NCI-H1694 treated with DMSO at 0.1 percent for 48 hours (cell line): ENCODE measurements at regions not wholly inside any gene's neighbourhood (a gene's known extent, or its start where the extent isn't known, plus 50 kb on each side); places are given as distances from the start of the nearest gene placed in this dataset.

ENCODE experiments used
- DNase-seq: peaks from one replicate; lab custom pipeline; 2025; lab: John Stamatoyannopoulos, UW

DNA sequence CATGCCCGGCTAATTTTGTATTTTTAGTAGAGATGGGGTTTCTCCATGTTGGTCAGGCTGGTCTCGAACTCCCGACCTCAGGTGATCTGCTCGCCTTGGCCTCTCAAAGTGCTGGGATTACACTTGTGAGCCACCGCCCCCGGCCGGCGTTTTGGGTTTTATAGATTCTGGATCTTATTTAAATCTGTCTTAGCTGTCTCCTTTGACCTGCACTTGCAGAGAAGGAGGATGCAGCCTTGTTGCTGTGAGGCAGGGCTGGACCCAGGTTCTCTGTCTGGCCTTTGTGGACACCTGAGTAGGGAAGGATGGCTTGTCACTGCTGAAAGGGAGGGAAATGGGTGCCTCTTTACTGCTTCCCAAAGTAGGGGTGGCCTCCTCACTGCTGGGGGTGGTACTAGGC, 83.0 kb upstream of the HS6ST1 start:
- no peak for DNase-seq

DNA sequence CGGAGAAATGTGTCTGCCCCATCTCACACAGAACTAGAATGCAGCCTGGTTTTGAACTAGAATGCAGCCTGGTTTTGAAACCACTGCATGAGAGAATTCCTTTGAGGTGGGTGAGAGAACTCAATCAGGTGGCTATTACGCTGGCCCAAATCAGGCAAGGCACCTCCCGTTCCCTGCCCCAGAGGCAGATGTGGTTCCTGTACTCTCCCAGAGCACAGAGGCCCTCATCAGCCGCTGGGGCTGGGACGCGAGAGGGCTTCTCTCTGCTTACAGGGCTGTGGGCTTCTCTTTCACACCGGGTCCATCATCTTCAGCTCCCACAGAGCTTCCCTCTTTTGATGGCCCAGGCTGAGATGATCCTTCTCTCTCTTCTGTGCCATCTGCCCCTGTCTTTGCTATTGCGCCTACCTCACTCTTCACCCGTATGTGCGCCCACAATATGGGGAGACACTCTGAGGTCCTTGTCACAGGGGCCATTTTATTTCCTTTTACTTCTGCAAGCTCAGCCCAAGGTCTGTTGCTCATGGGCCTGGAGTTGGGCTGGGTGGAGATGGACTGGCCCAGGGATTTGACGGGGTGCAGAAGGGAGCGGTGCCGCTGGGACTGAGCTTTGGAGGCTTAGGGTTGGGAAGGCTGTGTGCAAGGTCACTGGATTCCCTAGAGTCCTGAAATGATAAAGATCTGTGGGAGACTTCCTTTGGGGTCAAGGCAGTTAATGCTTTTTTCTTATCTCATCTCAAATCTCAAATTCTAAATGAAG, 84.4 kb upstream of the HS6ST1 start:
- DNase-seq, result no peak

DNA sequence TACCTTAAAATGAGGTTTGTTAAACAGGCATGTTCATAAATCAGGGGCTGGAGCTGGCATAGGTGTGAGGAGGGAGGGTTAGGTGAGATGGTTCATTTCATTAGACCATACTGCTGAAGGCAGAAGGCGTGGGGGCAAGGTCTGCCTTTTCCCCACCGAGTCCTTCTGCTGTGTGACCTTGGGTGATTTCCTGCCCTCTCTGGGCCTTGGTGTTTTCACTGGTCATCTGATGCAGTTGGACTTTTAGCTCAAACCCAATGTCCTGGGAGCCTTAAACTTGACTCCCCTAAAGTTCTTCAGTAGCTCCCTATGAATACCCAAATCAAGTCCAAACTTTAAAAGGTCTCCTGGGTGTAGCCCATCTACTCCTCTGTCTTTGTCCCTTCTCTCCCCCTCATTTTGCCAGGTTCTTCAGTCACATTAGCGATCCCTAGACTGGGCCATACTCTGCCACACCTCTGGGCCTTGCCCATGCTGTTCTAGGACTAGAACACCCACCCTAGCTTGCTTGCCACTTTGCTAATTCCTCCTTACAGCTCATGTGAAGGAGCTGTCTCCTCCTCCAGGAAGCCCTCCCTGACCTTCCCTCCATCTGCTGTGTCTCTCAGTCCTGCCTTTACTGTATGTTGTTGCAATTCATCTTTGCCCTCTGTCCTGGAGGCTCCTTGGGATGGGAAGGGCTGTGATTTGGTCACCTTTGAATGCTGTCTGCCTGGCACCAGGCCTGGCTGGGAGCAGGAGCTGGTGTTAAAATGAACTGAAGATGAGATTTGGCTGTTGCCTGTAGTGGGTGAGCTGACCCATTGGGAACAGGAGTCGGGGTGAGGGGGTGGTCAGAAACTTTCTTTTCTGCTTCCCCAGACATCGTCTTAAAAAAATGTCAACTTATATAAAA, 85.4 kb upstream of the HS6ST1 start:
- no peak for DNase-seq

DNA sequence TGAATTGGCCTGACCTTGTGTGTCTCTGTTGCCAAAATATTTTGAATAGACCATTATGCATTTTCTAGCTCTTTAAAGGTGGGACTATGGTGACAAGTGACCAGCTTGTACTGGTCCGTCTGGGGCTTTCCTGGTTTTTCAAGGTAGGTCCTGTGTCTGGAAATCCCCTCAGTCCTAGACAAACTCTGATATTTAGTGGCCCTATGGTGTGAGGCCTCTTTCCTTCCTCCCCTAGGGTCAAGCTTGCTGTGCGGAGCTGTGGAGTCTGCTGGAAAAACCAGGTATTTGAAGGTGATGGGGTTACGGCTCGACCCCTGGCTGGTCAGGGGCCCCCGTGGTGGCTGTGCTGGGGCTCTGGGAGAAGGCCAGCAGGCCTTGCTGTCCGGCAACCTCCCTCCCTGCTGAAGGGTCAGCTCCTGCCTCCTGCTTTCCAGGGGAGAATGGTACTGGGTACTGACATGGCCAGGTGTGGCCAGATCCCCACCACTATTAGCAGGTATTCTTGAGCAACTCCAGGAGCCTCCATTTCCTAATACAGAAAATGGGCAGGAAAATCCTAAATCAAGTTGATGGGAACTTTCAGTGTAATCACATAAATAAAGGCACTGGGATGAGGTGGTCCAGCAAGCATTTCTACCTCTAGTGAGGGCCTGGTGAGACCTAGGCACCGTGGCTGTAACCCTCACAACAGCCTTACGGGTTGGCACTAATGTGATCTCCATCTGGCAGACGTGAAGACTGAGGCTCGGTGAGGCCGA, 86.2 kb upstream of the HS6ST1 start:
- no peak for DNase-seq

DNA sequence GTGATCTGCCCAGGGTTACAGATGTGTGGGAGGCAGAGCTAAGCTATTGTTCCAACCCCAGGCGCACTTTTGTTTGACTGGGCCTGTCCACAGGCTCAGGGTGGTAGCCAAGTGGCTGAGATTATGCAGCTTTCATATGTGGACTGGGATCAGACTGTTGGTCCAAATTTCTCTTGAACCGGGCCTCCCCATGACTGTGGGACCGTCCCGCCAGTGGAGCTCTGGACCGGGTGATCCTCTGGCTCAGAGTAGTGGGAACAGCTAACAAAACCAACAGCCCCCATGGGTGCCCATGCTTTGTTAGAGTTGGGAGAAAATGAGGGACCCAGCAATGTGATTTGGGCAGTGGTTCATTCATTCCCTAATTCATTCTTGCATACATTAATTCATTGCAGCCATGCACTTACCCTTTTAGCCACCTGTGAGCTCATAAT, 86.8 kb upstream of the HS6ST1 start:
- DNase-seq, result no peak

DNA sequence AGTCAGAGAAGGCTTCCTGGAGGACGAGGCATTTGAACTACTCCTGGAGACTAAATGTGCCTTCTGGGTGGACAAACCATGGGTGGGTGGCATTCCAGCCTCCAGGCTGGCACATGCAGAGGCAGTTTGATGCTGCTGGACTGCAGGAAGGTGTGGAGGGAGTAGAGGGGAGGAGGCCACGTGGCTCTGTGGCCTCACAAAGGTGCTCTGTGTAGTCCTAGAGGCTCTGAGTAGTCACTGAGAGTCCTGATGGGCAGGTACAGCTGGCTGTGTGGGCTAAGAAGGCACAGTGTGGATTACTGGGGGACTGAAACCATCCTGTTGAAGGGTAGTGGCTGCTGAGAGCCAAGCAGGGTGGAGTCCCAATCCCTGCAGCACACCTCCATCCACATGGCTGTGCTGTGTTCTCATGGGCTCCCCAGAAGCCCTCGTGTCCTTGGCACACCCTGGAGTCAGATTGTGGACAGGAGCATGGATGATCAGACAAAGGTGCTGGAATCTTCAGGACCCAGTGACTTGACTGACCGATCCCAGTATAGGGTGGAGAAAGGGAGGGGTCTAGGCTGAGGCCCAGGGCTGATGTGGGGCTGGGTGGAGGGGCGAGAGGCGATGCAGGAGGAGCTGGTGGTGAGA, 87.4 kb upstream of the HS6ST1 start:
- no peak for DNase-seq

DNA sequence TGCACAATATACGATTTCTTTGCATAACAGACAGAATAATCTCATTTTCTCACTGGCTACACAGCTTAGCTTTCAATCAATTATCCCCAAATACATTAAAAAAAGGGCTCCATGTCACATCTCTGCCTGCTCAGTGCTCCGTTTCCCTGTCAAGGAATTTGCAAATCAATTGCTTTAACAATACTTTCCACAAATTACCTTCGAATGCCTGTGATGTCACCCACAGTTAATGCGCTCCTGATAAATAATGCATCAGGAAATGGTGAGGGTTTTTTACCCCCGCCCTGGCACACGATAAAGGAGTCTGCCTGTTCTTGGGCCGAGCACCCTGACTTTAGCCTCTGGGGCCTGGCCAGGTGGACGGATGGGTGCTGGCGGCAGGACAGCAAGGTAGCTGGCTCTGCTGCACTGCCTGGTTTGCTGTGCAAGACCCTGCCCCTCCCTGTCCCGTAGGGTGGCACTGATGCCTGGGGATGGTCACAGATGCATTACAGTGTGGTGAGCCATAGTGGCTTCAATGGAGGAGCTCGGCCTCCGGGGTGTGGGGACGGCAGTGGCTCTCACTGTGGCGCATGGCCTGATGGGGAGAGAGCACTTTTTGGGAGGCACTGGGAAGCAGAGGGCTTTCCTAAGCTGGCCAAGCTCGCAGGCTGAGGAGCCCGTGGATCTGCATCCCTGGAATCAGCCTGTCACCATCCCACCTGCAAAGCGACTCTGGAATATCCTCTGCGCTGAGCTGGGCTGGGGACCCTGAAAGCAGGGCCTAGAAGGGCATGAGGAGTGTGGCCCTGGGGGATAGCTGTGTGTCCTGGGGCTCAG, 88.3 kb upstream of the HS6ST1 start:
- no peak for DNase-seq

DNA sequence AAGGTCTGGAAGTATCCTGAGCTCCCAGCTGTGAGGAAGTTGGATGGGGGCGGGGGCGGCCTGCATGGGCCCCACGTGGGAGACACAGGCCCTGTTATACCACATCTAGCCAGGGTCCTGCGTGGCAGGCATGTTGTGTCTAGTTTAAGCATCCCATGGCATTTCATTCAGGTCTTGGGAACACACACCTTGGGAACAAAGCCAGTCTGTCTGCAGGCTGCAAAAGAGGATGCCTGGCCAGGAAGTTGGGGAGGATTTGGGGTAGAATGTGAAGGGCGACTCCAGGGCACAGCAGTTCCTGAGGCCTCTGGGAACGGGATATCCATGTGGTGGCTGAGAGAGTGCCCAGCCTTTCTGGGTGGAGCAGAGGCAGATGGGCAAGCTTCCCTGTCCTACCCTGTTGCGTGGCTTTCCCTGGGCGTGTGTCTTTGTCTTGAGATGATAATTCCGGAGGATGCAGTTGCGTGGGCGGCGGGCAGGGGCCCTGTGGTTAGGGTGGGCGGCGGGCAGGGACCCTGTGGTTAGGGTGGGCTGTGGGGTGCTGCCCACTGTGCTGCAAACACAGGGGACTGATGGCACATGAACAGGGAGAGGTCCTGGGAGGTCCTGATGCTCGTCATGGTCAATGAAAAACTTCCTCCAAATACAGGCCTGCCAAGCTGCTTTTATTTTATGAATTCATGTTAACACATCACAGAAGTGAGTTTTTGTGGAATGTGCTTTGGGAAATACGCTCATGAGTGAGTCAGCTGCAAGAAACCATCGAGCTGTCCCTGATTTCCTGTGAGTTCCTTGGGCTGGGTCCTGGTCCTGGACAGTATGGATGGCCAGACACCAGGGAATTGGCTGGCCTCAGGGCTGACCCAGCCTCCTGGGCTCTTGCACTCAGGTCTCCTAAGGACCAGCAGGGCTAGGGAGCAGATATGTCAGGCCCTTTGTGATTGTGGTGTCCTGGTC, 90.0 kb upstream of the HS6ST1 start:
- DNase-seq, result no peak

DNA sequence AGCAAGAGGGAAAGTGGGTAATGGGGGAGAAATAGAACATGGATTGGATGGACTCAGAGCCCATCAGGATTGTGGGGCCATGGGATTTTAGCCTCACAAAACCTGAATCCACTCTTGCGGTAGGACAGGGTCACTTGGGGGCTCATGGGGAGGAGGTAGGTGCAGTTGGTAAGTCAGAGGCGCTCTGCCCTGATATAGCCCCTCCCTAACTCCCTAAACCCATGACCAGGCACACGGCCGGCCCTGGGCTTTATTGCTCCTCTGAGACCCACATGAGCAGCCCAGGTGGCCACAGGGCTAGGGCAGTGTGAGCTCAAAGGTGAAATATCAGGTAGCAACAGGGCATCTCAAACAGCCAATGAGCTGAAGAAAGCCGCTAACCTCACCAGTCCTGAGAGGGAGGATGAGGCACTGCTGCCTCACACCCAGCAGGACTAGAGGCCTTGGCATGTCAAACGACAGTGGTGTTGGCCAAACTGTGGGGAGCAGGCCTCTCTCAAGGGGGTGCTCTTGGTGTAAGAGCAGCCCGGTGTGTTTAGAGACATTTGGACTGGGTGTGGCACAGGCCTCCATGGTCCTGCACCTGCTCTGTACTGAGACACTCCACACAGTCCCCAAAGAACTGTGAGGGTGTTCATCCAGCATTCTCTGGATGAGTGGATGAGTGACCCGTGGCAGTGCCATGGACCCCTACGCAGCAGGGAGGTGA, 90.8 kb upstream of the HS6ST1 start:
- no peak for DNase-seq

DNA sequence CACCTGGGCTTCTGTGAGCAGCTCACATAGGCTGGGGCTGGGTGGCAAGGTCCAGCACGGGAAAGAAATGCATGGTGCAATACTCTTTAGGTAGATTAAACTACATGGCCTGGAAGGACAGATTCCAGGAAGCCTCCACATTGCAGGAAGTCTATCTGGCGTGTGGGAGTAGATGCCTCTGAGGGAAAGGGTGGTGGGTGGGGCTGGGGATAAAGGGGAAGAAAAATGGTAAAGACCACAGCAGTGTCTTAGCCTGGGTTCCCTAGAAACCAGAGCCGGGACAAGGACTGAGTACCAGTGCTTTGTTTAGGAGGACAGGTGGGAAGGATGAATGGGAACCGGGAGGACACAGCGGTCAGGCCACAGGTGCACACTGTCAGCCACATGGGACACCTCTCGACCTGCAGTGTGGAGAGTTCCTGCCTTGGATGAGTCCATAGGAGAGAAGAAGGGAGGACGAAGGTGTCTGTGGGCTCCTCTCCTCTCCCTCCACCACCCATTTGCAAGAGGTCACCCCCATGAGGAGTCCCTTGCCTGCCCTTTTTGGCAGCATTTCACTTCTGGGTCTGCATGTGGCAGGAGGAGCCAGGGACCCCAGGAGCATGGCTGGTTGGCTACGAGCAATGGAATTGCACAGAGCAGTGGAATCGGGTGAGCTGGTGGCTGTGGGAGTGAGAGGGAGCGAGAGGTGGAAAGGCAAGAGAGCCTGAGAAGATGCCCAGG, 91.5 kb upstream of the HS6ST1 start:
- no peak for DNase-seq

DNA sequence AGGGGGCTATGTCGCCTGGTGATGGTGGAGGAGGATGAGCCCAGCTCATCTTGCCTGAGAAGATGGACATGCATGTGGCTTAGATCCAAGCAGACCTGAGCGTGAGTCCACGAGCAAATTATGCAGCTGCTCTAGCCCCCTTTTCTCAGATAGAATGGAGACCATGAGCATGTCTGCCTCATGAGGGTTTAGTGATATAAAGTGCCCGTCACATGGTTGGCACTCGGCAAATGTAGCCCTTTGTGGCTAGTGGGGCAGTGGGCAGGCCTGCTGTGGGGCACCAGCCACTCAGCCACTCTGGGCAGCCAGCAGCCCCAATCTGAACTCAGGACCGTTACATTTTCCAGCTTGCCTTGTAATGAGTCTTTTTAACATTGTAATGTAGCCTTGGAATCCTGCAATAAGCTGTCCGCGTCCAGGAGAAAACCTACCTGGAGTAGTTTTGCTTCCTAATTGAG, 92.1 kb upstream of the HS6ST1 start:
- DNase-seq, result no peak

DNA sequence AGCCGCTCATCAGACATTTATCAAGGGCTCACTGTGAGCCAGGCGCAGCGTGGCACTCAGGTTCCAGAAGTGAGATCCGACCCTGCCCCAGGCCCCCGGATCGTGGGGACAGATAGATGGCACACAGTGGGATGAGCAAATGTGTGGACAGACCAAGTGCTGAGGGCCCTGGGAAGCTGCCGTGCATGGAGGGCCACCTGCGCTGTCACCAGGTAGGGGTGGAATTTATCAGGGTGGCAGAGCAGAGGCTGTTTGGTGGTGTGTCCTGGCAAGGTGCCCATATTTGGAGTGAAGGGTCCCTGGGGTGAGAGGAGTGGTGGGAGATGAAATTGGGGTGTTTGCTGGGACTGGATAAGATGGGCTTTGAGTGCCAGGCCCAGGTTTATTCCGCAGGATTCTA, 92.8 kb upstream of the HS6ST1 start:
- no peak for DNase-seq

DNA sequence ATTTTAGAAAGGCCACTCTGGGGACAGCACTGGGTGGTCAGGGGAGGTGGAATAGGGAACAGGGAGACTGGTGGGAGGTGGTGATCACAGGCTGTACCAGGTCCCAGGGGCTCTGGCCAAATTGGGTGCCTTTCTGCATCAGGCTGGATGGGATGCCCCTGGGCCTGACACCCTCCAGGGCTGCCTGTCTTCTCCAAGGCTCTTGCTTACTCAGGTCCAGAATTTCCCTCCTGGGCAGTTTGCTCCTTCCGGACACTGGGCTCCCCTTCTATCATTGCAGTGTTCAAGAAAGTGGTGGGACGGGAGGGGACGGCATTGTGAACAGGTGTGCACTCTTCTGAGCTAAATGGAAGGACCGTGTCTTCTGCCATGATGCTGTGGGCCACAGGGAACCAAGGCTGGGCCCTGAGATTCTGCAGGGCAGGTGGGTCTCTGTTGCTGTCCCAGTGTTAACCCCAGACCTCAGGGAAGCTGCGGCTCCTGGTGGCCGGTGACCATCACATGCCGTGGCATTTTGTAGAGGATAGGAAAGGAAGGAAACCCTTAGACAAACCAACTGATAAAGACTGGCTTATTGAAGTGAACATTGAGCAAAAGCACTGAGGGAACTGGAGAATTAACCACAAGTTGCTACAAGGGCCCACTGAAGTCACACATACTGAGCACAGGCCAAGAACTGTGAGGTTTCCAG, 93.7 kb upstream of the HS6ST1 start:
- no peak for DNase-seq

DNA sequence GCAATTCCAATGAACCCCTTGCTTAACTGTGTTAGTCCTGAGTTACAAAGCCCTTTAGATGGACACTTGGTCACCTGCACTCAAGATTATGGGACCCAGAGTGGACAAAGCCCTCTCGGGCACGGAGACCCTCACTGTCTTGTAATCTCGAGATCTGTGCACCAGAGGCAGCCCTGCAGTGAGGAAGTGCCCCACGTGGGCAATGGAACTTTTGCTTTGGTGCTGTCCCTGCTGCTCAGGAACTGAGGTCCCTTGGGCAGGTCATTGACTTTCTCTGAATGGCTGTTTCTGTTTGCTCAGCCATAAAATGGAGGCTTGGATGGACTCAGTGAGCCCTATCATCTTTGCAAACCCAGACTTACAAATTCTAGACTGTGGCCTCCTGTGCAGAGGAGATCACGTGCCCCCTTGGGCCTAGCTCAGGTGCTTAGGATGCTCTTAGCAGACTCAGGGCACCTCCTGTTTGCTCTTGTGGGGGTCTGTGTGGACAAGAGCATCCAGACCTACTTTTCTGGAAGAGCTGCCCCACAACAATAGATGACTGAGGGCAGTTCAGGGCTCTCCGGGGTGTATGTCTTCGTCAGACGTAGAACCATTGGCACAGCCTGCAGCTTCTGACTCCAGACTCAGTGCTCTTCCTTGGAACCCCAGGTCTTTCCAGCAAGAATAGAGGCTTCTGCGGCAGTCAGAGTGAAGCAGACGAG, 94.5 kb upstream of the HS6ST1 start:
- no peak for DNase-seq

DNA sequence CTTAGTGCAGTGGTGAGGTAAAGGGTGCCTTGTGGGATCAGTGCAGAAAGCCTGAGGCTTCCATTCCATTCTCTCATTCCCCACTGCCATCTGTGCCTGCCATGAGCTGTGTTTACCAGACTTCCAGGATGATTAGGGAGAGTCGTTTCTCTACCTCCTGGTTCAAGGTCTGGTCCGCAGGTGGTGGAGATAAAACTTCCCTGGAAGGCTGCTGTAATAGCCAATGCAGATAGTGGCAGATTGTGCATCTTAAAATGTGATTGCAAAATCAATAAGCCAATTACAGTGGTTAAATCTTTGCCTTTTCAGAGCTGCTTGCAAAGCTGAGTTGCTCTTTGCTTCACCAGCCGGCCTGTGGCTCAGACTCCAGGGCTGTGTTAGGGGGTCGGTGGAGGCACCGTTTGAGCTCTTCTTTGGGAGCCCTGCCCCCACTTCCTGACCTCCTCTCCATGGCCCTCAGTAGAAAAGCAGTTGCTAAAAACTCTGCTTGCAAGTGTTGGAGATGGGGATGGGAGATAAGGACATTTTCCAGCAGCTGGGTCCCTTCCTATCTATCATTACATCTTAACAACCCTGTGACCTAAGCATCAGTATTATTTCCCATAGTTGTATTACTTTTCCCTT, 95.2 kb upstream of the HS6ST1 start:
- DNase-seq, result peak; percentile 27

DNA sequence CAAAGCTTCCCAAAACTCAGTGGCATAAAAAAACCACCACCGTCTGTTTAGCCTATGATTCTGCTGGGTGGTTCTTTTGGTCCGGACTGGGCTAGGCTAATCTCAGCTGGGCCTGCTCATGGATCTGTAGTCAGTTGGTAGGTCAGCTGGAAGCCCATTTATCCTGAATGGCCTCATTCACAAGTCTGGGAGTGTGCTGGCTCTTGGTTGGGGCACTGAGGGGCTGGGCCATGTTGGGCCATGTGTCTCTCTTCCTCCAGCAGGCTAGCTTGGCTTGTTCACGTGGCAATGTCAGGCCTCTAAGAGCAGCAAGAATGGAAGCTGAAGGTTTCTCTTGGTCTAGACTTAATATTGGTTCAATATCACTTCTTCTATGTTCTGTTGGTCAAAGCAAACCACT, 95.7 kb upstream of the HS6ST1 start:
- DNase-seq, result no peak
